HG02763 (cell line): ENCODE measurements at regions not wholly inside any gene's neighbourhood (a gene's known extent, or its start where the extent isn't known, plus 50 kb on each side); places are given as distances from the start of the nearest gene placed in this dataset.

Experiments
- ATAC-seq: cut with Tn5 transposase; IDR thresholded peaks from one replicate; pipeline ENCODE4 v1.9.1; 2021; ENCODE audit warnings: mild to moderate bottlenecking, moderate library complexity; ENCODE audit not compliant: unreplicated experiment

DNA sequence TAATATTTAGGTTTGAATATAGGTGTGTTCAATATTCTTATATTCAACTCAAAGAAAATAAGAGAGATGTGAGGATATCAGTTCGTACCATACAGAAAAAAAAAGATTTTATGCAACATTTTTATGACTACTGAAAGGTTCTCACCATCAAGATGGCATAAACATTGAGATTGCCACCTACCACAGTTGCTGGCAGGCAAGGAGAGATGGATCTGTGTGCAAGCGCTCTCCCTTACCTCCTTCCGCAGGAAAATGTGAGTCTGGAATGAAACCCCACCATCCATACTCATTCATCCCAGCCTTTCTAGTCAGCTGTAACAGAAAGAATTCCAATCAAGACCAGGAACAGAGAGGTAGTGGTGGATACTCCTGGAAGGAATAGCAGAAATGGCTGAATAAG, 376.9 kb downstream of the PPP3CA start:
- no peak for ATAC-seq

DNA sequence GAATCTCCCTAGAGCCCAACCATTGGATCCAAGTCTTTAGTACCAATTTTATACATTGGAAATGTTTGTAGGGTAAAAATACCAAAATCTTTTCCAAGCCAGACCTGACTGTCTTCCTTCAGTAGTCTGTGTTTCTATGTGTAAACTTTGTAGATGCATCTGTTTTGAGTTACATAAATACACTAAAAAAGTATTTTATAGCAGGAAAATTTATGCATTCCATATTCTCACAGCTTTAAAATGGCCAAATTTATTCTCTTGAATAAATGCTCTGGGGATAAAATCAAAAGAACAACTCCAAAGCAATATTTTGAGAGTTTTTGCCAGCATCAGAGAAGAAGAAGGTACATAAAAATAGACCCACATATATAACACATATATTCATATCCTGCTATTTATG, 377.4 kb downstream of the PPP3CA start:
- no peak for ATAC-seq

DNA sequence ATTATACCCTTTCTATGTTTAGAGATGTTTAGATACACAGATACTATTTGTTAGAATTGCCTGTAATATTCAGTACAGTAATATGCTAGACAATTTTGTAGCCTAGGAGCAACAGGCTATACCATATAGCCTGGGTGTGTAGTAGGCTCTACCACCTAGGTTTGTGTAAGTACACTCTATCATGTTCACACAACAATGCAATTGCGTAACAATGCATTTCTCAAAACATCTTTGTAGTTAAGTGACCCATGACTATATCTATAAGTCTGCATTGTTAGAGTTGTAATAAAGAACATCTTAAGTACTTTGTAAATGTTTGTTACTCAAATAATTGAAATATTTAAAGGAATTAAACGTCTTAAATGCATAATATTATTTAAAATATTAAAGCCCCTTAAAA, 379.3 kb downstream of the PPP3CA start:
- no peak for ATAC-seq

DNA sequence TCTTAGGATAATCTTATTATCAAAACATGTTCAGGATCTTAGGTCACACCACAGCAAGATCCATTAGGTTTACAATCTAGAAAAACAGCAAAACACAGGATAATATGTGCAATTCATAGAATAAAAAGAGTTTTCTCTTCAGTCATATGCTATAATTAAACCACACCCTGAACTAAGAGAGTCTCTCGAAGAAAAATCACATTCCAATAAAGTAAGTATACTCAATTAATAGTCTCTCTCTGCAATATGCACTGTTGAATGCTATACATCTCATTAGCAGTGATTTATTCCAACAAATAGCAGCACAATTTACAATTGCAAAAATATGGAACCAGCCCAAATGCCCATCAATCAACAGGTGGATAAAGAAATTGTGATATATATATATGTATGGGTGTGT, 383.7 kb downstream of the PPP3CA start:
- no peak for ATAC-seq

DNA sequence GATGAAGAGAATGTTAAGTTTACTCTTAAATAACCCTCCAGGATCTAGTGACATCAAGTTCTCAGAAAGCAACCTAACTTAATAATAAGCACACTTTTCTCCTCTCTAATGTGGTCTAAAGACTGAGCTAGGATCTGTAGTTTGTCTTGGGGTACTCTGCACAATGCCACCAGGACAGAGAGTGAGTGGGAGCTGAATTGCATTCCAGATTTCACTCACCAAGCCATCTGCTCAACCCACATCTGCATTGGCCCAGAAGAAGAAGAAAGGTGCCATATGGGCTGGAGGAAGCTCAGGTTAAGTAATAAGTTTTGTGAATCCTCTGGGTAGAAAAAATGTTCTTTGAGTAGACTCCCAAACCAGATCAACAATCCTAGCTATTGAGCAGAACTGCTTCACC, 384.6 kb downstream of the PPP3CA start:
- ATAC-seq, result peak; percentile 80

DNA sequence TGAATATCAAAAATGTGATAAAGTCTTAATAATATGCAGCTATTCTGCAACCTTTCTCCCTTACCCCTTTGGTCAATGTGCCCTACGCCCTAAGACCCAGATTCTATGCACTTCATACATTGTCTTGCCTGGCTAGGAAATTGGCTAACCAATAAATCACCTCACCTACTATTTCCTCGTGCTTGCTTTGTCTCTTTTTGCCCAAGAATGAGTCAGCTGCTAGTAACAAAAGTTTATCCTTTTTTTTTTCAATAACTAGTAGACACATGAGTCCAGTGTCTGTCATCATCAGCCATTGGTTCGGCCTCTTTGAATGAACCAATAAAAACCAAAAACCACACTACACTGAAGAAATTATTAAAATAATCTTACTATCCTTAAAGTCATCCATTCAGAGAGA, 387.1 kb downstream of the PPP3CA start:
- no peak for ATAC-seq

DNA sequence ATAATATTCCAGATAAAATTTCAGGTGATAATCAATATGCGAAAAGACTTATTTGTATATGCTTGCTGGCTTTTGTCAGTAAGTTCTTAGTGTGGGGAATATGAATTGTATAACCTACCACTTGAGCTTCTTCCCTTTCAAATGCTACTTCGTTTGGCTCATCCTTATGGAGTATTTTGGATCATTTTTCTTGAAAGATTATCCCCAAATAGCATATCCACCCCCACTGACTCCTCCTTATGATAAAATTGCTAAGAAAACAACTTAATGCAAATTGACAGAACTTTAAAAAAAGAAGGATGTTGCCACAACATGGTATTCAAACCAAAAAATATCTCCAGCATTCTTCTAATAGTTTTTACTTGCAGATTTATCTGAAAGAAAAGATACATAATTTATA, 393.3 kb downstream of the PPP3CA start:
- no peak for ATAC-seq

DNA sequence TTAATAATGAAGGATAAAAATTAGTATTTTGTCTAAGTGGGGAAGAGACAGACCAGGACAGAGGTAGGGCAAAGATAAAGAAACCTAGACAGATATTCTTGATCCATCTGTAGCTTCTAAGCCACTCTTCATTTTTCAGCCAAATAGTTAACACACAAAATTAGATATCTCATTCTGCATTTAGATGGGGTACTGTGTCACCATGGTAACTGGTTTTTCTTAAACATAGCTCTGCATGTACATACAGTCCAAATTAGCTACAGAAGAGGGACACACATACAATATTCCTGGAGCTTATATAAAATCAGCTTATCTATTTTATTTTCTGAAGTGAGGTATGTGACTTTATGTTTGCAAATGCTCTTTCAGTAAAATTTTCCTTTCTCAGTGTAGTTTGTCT, 393.7 kb downstream of the PPP3CA start:
- ATAC-seq, result no peak

DNA sequence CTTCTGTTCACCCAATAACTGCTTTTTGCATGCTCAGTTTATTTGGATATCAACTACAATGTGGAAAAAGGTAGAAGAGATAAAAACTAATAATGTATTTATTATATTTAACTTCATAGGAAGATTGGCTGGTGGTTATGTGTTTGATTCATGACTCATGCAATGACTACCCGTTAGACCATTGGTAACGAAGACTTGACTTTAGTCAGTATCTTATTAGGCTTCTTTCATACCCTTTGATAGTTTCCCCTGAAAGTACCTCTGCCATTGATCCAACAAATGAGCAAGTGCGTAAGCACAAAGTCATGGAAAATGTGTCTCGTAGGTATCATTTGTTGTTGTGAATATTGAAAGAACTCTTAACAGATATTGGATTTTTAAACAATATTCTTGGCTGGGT, 394.7 kb downstream of the PPP3CA start:
- ATAC-seq, result no peak

DNA sequence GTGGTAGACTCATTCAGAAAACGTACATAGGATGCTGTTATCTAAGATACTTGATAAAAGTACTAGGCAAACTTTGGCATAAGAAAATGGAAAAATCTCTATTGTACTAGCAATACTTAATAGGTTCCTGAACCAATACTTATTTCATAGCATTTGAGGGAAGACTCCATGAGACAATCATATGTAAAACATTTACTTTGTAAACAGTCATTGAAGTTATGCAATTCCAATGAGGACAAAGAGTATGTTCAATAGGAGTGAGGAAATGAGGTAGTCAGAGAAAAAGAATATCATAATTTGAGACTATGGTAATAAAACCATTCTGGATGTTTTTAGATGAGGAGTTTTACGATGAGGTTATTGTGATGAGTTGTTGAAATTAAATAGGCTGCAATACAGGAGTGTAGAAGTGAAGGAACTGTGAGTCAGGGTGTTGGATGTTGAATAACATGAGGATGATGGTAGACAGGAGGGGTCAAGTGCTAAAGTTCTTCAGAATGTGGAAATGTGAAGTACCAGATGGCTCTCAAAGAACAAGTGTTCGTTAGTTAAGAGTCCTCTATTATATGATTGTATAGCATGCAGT, 397.9 kb downstream of the PPP3CA start:
- ATAC-seq, result no peak

DNA sequence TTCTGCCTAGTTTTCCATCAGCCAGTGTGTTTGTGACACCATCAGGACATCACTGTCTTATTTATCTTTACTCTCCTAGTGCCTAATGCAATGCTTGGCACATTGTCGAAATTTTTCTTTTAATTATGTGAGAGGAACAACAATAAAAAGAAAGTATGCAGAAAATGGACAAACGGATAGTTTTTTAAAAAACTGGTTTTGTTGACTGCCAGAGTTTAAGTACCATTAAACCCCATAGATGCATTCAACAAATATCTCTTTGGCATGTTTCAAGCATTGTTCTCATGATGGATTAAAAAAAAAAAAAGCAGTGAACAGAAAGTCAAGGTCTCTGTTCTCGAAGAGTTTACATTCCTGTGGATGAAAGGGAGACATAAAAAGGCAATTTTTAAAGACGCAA, 398.4 kb downstream of the PPP3CA start:
- ATAC-seq, result no peak

DNA sequence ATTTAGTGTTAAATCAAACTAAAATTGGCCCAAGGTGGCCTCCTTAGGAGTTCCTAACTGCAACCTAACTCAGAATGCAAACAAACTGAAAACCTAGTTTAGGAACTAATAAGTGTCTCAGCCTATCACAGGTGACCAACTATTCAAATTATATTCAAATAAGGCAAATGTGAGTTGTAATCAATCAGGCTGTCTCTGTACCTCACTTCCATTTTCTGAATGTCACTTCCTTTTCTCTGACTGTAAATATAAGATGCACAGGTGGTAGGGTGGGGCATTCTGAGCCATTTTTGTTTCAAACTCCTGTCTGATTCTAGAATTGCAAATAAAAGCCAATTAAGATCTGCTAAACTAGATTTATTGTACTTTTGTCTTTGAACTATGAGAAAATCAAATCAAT, 401.5 kb downstream of the PPP3CA start:
- no peak for ATAC-seq

DNA sequence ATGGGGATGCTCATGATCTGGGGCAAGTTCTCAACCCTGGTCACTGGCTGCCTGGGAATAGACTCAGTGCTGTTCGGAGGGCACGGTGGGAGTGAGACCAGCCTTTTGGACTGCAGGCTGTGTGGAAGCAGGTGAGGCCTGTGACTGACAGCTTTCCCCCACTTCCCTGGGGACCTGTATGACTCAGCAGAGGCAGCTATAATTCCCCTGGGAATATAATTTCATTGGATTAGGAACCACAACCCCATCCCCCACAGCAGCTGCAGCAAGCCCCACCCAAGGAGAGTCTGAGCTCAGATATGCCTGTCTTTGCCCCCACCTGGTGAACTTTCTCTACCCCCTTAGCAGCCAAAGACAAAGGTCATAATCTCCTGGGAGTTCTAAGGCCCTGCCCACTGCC, 408.6 kb downstream of the PPP3CA start:
- no peak for ATAC-seq

DNA sequence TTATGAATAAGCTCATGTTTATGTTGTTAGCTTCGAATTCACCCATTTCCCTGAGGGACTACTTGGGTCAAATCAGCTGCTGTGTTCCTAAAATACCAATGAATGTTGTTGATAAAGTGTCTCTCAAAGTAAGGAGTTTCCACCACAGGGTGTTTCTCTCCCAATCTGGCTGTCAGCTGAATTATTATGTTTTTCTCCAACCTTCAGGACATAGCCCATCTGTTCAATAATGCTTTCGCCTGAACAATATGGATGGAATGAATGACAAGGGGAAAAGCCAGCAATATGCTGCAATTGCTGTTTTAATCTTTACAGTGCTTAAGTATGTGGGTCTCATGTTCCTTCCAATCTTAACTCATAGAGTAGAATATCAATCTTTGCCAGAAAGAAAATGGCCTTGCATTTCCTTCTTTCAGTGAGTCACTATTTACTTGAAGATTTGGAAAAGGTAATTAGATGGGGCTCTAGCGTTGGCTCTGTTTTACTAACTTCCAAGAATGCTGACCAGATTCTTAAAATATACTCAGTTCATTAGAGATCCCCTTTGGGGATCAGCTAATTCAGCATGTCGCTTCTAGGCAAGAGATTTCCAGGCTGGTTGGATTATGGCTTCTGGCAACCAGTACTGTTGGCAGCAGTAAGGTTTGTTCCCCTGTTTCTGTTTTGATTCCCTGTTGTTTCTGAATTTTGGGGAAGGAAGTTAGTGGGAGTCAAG, 410.5 kb downstream of the PPP3CA start:
- no peak for ATAC-seq

DNA sequence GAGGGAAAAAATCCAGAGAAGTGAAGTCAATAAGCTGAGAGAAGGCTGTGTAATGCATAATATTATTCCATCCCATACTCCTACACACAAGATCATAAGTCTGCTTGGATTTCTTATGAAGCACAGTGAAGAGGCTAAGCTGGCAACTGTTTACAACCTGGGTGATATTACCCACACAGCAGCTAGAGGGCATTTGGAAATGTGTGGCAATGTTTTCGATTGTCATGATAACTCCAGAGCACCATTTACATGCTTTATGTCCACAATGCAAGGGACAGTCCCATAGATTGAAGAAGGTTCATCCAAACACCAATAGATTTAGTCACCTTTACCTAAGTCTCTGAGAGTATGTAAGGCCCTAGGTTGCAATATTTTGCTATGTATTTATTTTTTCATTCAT, 412.2 kb downstream of the PPP3CA start:
- ATAC-seq, result no peak

DNA sequence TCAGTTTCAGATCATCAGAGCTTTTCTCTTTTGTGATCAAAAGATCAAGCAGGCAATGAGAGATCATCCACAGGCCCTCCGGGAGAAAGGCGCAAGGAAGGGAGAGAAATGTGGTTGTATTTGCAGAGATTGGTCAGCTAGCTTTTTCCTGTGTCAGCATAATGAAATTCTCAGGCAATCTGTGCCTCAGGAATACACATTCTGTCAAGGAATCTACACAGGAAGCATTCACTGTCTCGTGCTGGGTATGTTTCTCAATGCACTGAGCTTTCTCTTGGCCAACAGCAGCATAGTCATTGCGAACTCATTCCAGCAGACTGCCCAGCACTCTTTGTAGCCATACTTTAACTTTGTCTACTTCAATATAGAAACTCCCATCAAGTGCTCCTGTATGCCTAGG, 413.7 kb downstream of the PPP3CA start:
- ATAC-seq, result no peak

DNA sequence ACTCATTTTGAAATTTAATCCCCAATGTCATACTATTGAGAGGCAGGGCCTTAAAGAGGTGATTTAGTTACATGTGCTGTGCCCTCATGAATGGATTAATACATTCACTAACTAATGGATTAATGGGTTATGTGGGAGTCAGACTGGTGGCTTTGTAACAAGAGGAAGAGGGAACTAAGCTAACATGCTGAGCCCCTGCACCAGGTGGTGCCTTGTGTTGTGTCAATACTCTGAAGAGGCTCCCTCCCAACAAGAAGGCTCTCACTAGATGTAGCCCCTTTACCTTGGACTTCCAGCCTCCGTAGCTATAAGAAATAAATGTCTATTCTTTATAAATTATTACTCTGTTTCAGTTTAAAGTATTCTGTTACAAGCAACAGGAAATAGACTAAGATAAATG, 411.9 kb upstream of the EMCN start:
- ATAC-seq, result no peak

DNA sequence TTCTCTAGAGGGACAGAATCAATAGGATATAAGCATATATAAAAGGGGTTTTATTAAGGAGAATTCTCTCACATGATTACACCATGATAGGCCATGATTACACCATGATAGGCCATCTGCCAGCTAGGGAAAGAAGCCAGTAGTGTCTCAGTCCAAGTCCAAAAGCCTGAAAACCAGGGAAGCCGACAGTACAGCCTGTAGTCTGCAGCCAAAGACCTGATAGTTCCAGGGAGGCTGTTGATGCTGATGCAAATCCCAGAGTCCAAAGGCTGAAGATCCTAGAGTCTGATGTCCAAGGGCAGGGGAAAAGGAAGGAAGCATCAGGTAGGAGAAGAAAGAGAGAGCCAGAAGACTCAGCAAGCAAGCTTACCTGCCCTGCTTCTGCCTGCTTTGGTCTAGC, 411.3 kb upstream of the EMCN start:
- ATAC-seq, result no peak

DNA sequence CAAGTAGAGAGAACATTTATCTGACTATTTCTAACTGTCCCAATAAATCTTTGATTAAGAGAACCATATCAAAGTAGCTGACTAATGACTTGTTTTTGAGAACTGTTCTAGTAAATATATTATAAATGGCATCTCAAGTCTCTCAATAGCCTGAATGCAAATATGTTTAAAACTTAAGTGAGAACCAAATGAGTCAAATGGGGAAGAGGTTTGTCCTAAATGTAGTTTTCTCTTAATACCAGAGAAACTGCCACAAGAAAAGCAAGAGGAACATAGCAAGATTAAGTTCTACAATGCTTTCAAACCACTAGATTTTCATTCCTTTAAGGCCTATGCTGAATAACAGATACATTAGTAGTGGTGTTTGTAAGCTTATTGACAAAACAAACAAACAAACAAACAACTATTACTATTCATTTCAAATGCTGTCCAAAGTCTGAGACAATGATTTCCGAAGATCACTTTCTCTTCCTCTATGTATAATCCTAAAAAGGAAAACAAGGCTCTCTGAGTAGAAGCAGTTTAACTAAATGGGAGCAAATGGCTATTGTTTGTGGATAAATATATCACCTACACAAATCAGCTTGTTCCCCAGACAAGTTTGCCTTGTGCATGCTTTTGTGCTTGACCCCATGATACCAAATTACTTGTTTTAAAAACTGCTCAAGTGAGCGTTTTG, 408.4 kb upstream of the EMCN start:
- peak; percentile 76 for ATAC-seq

DNA sequence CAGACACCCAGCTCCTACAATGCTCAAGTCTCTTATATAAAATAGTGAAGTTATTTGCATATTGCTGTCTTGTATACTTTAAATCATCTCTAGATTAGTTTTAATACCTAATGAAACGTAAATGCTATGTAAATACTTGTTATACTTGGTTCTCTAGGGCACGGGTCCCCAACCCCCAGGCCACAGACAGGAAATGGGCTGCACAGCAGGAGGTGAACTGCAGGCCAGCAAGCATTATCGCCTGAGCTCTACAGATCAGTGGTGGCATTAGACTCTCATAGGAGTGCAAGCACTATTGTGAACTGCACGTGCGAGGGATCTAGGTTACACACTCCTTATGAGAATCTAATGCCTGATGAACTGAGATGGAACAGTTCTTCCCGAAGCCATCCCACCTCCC, 395.9 kb upstream of the EMCN start:
- no peak for ATAC-seq

DNA sequence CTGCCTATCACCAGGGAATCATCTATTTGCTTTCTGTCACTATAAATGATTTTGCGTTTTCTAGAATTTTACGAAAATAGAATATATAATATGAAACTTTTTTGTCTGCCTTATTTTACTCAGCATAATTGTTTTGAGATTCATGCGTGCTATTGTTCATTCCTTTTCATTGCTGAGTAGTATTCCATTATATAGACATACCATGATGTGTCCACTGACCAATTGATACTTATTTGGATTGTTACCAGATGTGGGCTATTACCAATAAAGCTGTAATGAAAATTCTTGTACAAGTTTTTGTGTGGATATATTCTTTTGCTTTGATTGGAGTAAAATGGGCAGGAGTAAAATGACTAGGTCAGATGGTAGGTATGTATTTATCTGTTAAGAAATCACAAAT, 390.7 kb upstream of the EMCN start:
- ATAC-seq, result no peak
